ENCODE measurements at regions not wholly inside any gene's neighbourhood (a gene's known extent, or its start where the extent isn't known, plus 50 kb on each side); places are given as distances from the start of the nearest gene placed in this dataset.

DNA sequence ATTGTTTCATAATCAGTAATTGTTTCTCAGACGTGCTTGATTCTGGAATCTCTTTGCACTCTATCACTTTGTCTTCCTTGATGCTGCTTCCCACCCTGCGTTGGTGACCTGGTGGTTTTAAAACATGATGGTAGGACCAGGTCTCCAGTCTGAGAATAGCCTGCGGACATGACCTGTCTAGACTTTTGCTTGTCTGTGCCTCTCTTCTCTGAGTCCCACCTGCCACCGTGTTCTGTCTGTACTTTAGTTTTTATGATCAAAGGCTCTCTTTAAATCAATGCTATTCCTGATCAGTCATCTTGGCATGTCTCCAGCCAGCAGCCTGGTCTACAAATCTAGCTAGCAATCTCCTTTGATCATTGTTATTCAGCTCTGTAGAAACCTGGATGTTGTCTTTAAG is 933.9 kb downstream of the DIAPH3 start:
- TF ChIP-seq, protein P1, sequence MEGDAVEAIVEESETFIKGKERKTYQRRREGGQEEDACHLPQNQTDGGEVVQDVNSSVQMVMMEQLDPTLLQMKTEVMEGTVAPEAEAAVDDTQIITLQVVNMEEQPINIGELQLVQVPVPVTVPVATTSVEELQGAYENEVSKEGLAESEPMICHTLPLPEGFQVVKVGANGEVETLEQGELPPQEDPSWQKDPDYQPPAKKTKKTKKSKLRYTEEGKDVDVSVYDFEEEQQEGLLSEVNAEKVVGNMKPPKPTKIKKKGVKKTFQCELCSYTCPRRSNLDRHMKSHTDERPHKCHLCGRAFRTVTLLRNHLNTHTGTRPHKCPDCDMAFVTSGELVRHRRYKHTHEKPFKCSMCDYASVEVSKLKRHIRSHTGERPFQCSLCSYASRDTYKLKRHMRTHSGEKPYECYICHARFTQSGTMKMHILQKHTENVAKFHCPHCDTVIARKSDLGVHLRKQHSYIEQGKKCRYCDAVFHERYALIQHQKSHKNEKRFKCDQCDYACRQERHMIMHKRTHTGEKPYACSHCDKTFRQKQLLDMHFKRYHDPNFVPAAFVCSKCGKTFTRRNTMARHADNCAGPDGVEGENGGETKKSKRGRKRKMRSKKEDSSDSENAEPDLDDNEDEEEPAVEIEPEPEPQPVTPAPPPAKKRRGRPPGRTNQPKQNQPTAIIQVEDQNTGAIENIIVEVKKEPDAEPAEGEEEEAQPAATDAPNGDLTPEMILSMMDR (IDR thresholded peaks at IDR 0.05), result no peak
- TF ChIP-seq NRF1 (IDR thresholded peaks at IDR 0.05; ENCODE audit: low read depth, low read length), result no peak
